PC-9 (cell line): ENCODE measurements at regions not wholly inside any gene's neighbourhood (a gene's known extent, or its start where the extent isn't known, plus 50 kb on each side); places are given as distances from the start of the nearest gene placed in this dataset.

Experiments
- CTCF ChIP-seq: fragments of 200-600 bp; sonication (generic); conservative IDR thresholded peaks from 2 replicates; pipeline ENCODE4 v1.6.1; 2017; ENCODE audit warnings: mixed run types, antibody characterized with exemption, mild to moderate bottlenecking, moderate library complexity
- EZH2 ChIP-seq: fragments of 200-600 bp; sonication (generic); IDR thresholded peaks from 2 replicates; pipeline ENCODE4 v1.8.0; 2017; ENCODE audit warnings: antibody characterized with exemption, low read depth

GRCh38 chr20:4569092-4569491, 117.2 kb upstream of the PRNP start:
- TF ChIP-seq CTCF (peak; percentile 51), EZH2 (no peak)
